NOMO-1 treated with dmso at 0.1 percent for 144 hours (cell line): ENCODE measurements at regions not wholly inside any gene's neighbourhood (a gene's known extent, or its start where the extent isn't known, plus 50 kb on each side); places are given as distances from the start of the nearest gene placed in this dataset.

ENCODE experiments used
- DNase-seq: peaks from one replicate; lab custom pipeline; 2025; ENCODE audit not compliant: unreplicated experiment; lab: John Stamatoyannopoulos, UW

- no peak for DNase-seq
These were observed 934.0 kb upstream of the EEF2KMT start for GRCh38 chr16:6031567-6031966.

DNA sequence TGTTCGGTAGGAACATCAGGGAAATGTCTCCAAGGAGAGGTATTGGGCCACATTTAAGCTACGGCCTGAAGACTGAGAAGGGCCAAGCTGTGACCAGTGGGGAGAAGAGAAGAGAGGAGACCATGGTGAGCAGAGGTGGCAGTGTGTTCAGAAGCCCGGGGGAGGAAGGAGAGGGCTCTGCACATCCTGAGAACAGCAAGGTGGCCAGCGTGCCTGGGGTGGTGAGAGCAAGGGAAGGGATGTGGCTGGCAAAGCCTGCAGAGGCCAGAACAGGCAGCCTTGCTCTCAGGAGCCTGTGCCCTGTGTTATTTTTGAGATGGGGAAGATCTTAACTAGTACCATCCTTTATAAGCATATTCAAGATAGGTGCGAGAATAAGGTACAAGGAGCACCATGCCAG lies 933.5 kb upstream of the EEF2KMT start:
- no peak for DNase-seq

- no peak for DNase-seq
These were observed 930.1 kb upstream of the EEF2KMT start for GRCh38 chr16:6027733-6028132.

GRCh38 chr16:6023449-6023848 lies 925.9 kb upstream of the EEF2KMT start:
- DNase-seq, result no peak

DNA sequence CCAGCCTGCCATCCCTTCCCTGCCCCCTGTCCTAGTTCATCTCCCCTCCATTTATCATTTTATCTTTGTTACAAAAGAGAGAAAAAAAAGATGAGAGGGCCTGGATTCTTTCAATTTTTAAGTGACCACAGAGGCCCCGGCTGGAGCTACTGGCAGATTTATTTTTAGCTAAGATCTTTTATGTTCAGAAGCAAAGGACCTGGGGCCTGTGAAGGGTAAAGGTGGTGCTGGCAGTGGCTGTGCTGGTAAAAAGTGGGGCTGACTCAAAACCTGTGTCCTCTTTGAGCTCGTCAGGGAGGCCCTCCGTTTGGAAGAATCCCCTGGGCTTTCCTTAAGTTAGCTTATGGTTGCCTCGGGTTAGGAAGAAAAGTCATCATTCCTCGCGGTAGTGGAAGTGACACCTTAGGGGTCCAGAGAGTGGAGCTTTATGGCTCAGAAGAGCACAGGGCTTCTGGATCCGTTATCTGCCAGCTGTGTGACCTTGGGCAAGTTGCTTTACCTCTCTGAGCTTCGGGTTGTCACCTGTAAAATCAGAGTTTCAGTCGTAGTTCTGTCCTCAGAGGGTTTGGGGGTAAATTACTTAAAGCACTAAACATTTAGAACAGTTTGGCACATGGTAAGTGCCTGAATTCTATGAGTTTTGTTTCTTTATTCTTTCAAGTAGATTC lies 923.8 kb upstream of the EEF2KMT start:
- DNase-seq, result no peak

GRCh38 chr16:6020162-6020985 lies 922.8 kb upstream of the EEF2KMT start:
- DNase-seq, result no peak

GRCh38 chr16:6019490-6019991 lies 921.9 kb upstream of the EEF2KMT start:
- no peak for DNase-seq

DNA sequence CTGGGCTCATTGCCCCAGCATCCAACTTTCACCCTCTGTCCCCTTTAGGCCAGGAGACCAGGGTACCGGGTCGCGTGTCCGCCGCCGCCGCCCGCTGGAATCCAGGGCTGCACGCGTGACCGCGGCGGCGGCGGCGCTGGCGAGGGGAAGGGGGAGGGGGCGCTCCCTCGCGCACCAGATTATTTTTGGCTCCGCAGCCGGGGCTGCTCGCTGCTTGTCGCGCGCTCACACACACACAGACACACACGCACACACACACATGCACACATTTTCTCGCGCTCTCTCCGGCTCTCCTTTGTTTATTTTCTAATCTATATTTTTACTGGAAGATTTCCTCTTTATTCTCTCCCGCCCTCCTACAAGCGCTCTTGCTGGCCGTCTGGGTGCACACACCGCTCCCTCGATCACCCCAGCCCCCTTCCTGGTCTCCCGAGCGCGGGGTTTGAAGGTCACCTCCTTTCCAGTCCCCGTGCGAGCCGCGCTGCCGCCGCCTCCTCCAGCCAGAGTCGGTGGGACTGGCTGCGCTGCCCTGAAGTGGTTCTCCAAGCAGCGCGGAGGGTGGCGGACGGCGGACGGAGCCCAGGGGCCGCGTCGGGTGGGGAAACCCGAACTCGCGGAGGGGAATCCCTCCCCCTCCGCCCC lies 921.4 kb upstream of the EEF2KMT start:
- no peak for DNase-seq

DNA sequence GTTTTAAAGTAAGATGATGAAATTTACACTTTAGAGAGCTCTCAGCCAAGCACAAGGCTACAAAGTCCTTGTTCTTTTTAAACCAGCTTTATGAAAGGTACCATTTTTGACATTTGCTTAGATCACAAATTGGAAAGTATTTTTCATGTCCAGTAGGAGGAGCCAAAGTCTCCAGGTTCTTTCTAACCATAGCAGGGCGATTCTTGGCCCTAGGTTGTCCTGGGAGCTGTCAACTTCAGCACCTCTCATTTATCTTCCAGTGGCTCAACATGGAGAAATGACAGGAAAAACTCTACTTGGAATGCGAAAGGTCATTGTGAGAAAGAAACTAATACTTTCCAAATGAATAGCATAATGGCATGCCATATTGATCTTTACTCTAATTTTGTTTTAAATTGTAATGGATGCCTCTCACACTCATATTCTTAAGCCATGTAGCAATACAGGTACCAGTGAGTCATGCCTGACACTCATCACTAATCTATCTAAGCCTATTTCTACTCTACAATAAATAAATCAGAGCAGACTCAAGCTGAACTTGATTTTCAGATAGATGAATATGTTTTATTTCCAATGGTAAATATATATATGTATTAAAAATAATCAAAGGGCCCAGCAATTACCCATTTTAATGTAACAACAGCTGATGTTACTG lies 919.1 kb upstream of the EEF2KMT start:
- no peak for DNase-seq

DNA sequence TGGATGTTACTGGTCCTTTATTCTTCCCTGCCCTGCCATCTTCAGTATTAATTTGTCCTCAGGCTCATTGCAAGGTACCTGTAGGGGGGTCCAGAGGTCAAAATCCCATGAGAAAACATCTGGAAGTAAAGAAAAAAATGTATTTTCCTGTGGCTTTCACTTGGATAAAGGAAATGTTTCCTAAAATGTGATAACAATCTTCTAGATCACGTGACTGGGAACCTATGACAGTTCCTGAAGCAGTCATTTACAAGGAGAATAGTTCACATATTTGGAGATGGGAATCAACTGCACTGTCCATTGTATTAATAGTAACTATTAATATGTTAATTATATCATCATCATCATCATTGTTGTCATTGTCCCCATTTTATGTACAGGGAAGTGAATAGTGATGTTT lies 915.1 kb upstream of the EEF2KMT start:
- no peak for DNase-seq

DNA sequence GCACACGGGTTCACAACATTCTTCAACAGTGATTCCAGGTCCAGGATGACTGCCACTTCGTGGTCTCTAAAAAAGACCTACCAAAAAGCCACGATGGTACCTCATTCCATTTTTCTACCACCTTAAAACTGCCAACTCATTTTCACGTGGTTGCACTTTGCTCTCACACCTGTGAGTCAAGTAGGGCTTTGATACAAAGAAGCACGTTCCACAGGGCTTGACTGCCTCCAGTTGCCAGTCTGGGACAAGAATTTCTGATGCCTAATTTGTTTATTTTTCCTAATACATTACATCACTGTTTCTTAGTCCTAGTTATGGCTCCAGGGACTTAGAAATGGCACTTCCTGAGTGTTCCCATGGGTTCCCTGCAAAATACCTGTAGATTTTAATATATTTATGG lies 911.6 kb upstream of the EEF2KMT start:
- DNase-seq, result no peak

GRCh38 chr16:6008670-6009069 lies 911.1 kb upstream of the EEF2KMT start:
- no peak for DNase-seq

GRCh38 chr16:5993356-5993755 lies 895.8 kb upstream of the EEF2KMT start:
- no peak for DNase-seq

- DNase-seq, result no peak
These were observed 885.4 kb upstream of the EEF2KMT start for GRCh38 chr16:5982979-5983378.

- no peak for DNase-seq
These were observed 882.4 kb upstream of the EEF2KMT start for GRCh38 chr16:5979905-5980550.

DNA sequence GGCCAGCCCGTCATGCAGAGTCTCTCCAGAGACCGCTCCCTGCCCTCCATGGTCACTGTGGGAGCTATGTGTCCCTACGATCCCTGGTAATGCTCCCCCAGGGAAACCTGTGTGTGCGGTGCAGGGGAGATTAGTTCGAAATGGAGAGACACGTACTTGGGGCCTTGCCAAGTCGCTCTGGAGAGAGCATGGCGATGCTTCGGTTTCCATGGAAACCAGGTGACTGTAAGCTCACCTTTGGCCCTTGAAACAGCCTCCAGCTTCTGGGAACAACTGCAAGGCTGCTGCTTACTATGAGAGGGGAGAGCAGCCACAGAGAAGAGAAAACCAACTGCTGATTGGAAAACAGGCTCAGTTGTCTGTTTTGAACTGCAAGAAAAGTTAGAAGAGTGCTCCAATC lies 879.7 kb upstream of the EEF2KMT start:
- DNase-seq, result no peak

DNA sequence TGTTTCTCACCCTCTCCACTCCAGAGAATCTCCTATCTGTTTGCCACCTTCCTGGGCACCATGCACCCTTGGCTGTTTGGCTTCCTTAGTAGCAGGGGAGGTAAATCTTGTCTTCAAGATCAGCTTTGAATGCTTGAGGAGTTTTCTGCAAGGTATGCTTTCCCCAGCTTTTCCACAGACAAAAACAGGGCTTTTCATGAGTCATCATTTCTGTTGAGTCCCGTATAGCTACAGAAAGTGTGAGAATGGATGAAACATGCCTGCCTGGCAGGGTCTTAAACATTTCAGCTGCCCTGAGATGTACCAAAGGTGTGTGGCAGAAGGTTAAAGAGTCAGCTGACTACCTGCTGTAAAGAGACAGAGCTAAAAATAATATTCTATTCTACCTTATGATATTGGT lies 875.2 kb upstream of the EEF2KMT start:
- no peak for DNase-seq

DNA sequence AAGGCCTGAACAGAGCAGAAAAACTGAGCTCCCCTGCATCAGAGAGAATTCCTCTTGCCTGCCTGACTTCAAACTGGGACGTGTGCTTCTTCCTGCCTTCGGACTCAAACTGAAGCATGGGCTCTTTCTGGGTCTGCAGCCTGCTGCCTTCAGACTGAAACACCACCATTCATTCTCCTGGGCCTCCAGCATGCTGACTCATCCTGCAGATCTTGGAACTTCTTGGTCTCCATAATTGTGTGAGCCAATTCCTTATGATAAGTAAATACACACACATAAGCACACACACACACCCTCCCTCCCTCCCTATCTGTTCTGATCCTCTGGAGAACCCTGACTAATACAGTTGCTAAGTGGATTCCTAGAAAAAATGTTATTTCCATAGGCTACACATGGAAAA lies 874.3 kb upstream of the EEF2KMT start:
- no peak for DNase-seq

- DNase-seq, result no peak
These were observed 873.5 kb upstream of the EEF2KMT start for GRCh38 chr16:5971106-5971505.

GRCh38 chr16:5966004-5966403 lies 868.4 kb upstream of the EEF2KMT start:
- DNase-seq, result no peak

- no peak for DNase-seq
These were observed 867.7 kb upstream of the EEF2KMT start for GRCh38 chr16:5965321-5965720.
